SK-N-MC (cell line): ENCODE measurements at regions not wholly inside any gene's neighbourhood (a gene's known extent, or its start where the extent isn't known, plus 50 kb on each side); places are given as distances from the start of the nearest gene placed in this dataset.
"Not testable (repeated sequence)": the region's sequence is repeated elsewhere in the genome, so short reads cannot be mapped to it uniquely, and the experiment has no call there.

Source experiments
- DNase-seq: peaks from one replicate; pipeline ENCODE4 v3.0.0-alpha.2; 2011; ENCODE audit warnings: low read depth, low spot score
- H3K27ac ChIP-seq: fragments of 200-600 bp; sonication (generic); 2 replicates; pipeline ENCODE4 v1.5.1; 2016; ENCODE audit warnings: mixed run types
- H3K36me3 ChIP-seq: fragments of 200-600 bp; sonication (generic); 2 replicates; pipeline ENCODE4 v1.6.1; 2017; ENCODE audit warnings: antibody characterized with exemption, low read length, mixed read lengths; ENCODE audit not compliant: insufficient read depth
- H3K4me3 ChIP-seq: fragments of 200-600 bp; sonication (generic); 2 replicates; pipeline ENCODE4 v1.5.1; 2016
- H3K9ac ChIP-seq: fragments of 200-600 bp; sonication (generic); 2 replicates; pipeline ENCODE4 v1.8.0; 2017; ENCODE audit warnings: mixed run types, mixed read lengths; ENCODE audit not compliant: insufficient read length
- H3K9me3 ChIP-seq: fragments of 200-600 bp; sonication (generic); 2 replicates; pipeline ENCODE4 v1.6.1; 2017; ENCODE audit warnings: low read depth, mild to moderate bottlenecking, antibody characterized with exemption, low read length, moderate library complexity, mixed read lengths
- EZH2 ChIP-seq: fragments of 200-600 bp; sonication (generic); IDR thresholded peaks from one replicate; pipeline ENCODE4 v1.6.1; 2017; ENCODE audit warnings: antibody characterized with exemption
- FOXP2 ChIP-seq: optimal IDR thresholded peaks from 2 replicates; pipeline ENCODE3; 2011; ENCODE audit warnings: mild to moderate bottlenecking, moderate library complexity; ENCODE audit not compliant: insufficient read depth; ENCODE audit errors: extremely low read length, control extremely low read depth
- POLR2AphosphoS5 ChIP-seq: IDR thresholded peaks from 2 replicates; pipeline ENCODE4 v1.6.1; 2012; ENCODE audit warnings: mild to moderate bottlenecking, low read depth, low read length, borderline replicate concordance

DNA sequence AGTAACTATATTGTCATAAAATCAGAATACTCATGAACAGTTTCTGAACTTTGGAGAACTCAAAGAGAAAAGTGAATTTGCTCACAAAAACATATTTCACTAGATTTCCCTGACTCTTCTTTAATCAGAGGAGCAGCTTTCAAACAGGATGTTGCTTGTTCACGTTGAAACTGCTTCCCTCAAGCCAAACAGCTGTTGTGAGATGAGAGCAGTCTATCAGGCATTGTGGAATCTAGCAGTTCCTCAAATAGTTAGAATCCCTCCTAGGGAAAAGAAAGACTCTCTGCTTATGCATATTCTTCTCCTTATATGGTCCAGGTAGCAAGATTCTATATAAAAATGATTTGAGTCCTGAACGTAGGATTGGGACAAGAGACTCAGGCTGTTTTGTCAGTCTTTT lies 1012.1 kb downstream of the FAM133A start:
- Histone ChIP-seq H3K9me3 (no peaks in the 10 kb centered on the region), H3K9ac (no peak overlapping the region), H3K4me3 (no peak overlapping the region), H3K27ac (no peak overlapping the region), H3K36me3 (no peaks in the 10 kb centered on the region)
- TF ChIP-seq EZH2 (no peak), FOXP2 (no peak)
- DNase-seq = no peak

DNA sequence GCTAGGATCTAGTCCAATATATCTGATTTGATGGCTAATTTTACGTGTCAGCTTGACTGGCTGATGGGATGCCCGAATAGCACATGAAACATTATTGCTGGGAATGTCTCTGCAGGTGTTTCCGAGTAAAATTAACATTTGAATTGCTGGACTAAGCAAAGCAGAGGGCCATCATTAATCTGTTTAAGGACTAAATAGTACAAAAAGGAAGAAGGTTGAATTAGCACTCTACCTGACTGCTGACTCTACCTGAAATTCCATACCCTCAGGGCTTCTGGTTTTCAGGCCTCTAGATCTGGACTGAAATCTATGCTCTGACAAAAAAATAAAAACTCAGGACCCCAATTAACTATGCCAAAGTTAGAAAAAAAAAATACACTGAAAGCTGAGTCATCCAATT lies 1021.9 kb downstream of the FAM133A start:
- H3K9ac ChIP-seq = no peak overlapping the region
- no peak for TF ChIP-seq FOXP2
- no peak for TF ChIP-seq EZH2
- no peak for TF ChIP-seq POLR2AphosphoS5
- no peak overlapping the region for H3K4me3 ChIP-seq
- H3K36me3 ChIP-seq = no peaks in the 10 kb centered on the region
- no peaks in the 10 kb centered on the region for H3K9me3 ChIP-seq
- no peak overlapping the region for H3K27ac ChIP-seq
- DNase-seq = no peak

DNA sequence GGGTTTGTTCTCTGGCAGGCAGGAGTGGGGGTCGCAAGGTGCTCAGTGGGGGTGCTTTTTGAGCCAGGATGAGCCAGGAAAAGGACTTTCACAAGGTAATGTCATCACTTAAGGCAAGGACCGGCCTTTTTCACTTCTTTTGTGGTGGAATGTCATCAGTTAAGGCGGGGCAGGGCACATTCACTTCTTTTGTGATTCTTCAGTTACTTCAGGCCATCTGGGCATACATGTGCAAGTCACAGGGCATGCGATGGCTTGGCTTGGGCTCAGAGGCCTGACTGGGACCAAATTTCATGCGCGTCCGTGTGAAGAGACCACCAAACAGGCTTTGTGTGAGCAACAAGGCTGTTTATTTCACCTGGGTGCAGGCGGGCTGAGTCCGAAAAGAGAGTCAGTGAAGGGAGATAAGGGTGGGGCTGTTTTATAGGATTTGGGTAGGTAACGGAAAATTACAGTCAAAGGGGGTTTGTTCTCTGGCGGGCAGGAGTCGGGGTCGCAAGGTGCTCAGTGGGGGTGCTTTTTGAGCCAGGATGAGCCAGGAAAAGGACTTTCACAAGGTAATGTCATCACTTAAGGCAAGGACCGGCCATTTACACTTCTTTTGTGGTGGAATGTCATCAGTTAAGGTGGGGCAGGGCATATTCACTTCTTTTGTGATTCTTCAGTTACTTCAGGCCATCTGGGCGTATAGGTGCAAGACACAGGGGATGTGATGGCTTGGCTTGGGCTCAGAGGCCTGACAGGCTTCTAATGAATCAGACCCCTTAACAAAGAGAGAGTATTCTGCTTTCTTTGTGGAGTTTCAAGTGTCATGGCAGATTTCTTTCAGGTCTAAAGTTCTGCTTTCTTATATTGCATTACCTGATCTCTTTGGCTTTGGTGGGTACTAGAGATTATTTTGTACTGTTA lies 1030.6 kb downstream of the FAM133A start:
- not testable (repeated sequence) for H3K9me3 ChIP-seq, H3K36me3 ChIP-seq, DNase-seq, H3K27ac ChIP-seq, H3K9ac ChIP-seq, H3K4me3 ChIP-seq

DNA sequence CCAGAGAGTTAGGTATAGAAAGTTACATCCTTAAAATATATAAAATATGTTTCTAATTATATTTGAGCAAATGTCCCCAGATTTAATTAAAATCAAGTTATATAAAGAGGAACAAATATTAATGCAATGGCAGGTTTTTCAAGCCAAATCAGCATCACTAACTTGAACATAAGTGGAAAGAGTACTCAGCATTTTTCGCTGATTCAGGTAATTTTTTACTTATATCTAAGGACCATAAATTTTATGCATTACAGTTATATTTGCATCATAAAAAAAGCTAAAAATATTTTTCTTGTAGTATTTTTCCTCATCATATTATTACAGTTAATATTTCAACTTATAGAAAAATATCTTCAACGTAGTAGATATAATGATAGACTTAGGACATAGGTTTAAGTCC lies 1047.4 kb downstream of the FAM133A start:
- peak; percentile 3 for DNase-seq
- peak overlapping the region; percentile 42; the same call in 1 of the 2 replicates for H3K27ac ChIP-seq
- no peaks in the 10 kb centered on the region for H3K36me3 ChIP-seq
- peak overlapping the region; percentile 24; the same call in 1 of the 2 replicates for H3K4me3 ChIP-seq
- no peak overlapping the region for H3K9ac ChIP-seq
- TF ChIP-seq EZH2 (no peak), FOXP2 (no peak)
- H3K9me3 ChIP-seq = no peaks in the 10 kb centered on the region

DNA sequence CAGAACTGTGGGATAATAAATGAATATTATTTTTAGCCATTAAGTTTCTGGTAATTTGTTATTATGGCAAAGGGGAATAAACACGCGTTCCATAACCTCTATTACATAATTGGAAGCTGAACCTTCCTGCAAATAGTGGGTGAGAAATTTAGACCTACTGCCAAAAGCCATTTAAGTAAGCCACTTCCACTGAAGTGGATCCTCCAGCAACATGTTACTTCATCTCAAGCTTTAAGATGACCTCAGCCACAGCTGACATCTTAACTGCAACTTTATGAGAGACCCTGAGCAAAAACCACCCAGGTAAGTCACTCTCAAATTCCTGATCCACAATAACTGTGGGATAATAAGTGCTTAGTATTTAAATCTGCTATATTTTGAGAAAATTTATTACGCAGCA lies 1048.6 kb downstream of the FAM133A start:
- no peak for DNase-seq
- Histone ChIP-seq H3K36me3 (no peaks in the 10 kb centered on the region), H3K4me3 (no peak overlapping the region), H3K27ac (peak overlapping the region; percentile 73), H3K9me3 (no peaks in the 10 kb centered on the region), H3K9ac (no peak overlapping the region)
- TF ChIP-seq POLR2AphosphoS5 (no peak), FOXP2 (no peak), EZH2 (no peak)

DNA sequence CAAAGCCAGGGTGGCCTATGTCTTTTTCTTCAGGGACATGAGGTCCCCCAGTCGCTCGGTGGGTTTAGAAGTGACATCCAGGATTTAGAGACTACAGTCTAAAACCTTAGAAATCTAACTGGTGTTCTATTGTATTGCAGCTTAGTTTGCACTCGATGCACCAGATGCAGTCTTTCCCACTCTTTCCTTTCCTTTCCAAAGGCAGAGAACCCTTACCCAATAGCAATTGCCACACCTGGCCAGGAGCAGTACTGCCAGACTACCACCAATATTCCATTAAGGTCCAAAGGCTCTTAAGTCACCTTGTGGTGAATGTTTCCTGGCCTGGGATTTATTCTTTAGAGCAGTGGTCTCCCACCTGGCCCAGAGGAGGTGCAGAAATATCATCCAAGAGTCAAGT lies 1068.8 kb downstream of the FAM133A start:
- Histone ChIP-seq H3K36me3 (no peaks in the 10 kb centered on the region), H3K9me3 (no peaks in the 10 kb centered on the region), H3K27ac (no peak overlapping the region), H3K9ac (no peak overlapping the region), H3K4me3 (no peak overlapping the region)
- DNase-seq = no peak
- TF ChIP-seq EZH2 (no peak), POLR2AphosphoS5 (no peak), FOXP2 (no peak)

DNA sequence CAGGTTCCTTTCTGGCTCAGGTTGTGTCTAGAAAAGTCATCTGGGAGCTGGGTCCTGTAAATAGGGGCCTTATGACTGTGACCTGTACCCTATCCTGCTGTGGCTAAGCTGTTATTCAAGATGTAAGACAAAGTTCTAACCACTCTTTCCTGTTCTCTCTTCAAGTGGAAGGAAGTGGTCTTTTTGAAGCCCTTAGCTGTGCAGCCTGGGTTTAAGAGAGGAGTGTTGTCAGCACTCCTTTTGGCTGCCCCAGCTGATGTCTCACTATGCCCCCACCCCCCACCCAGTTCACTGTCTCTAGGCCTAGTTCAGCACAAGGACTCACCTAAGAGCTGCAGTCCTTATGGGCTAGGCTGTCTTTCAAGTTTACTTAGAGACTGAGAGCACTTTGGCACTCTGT lies 1069.5 kb downstream of the FAM133A start:
- no peak for DNase-seq
- Histone ChIP-seq H3K36me3 (no peaks in the 10 kb centered on the region), H3K27ac (no peak overlapping the region), H3K9ac (no peak overlapping the region), H3K4me3 (no peak overlapping the region), H3K9me3 (no peaks in the 10 kb centered on the region)
- no peak for TF ChIP-seq EZH2
- TF ChIP-seq FOXP2 = no peak
- TF ChIP-seq POLR2AphosphoS5 = no peak

DNA sequence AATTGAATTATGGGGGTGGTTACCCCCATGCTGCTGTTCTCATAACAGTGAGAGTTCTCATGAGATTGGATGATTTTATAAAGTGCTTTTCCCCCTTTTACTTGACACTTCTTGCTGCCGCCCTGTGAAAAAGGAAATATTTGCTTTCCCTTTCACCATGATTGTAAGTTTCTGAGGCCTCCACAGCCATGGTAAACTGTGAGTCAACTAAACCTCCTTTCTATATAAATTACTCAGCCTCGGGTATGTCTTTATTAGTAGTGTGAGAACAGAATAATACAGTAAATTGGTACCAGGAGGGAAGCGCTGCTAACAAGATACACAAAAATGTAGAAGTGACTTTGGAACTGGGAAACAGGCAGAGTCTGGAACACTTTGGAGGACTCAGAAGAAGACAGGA lies 1070.8 kb downstream of the FAM133A start:
- H3K9me3 ChIP-seq = no peaks in the 10 kb centered on the region
- no peak for DNase-seq
- no peak overlapping the region for H3K9ac ChIP-seq
- no peak for TF ChIP-seq FOXP2
- TF ChIP-seq POLR2AphosphoS5 = no peak
- no peak for TF ChIP-seq EZH2
- H3K27ac ChIP-seq = no peak overlapping the region
- H3K4me3 ChIP-seq = no peak overlapping the region
- H3K36me3 ChIP-seq = no peaks in the 10 kb centered on the region

DNA sequence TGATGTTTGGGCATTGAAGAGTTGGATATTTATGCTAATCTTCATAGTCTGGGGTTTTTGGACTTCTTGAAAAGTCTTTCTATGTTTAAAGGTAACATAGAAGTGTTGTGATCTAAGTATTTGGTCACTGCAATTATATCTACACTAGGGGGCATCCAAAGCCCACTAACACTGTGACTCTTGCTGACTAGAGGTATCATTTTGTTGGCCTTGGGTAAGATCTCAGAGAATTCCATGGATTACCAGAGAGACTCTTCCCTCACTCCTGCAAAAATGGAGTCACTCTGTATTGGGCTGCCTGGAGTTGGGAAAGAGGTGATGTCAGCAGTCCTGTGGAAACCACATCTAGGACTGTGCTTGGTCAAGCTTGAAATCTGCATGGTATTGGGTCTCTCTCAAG lies 1077.6 kb downstream of the FAM133A start:
- no peaks in the 10 kb centered on the region for H3K36me3 ChIP-seq
- no peak overlapping the region for H3K9ac ChIP-seq
- no peak for TF ChIP-seq POLR2AphosphoS5
- TF ChIP-seq EZH2 = no peak
- TF ChIP-seq FOXP2 = no peak
- H3K27ac ChIP-seq = no peak overlapping the region
- DNase-seq = no peak
- no peak overlapping the region for H3K4me3 ChIP-seq
- H3K9me3 ChIP-seq = no peaks in the 10 kb centered on the region
